ENCODE measurements at regions not wholly inside any gene's neighbourhood (a gene's known extent, or its start where the extent isn't known, plus 50 kb on each side); places are given as distances from the start of the nearest gene placed in this dataset.

- TF ChIP-seq POLR2AphosphoS5 (IDR thresholded peaks at IDR 0.05; ENCODE audit: low read depth, low read length) = no peak
- no peak for TF ChIP-seq POLR2A (IDR thresholded peaks at IDR 0.05; ENCODE audit: low read depth, low read length)
- TF ChIP-seq TAF1 (IDR thresholded peaks at IDR 0.05; ENCODE audit: low read depth, low read length) = no peak
These were observed 115.5 kb downstream of the TMCO5A start for GRCh38 chr15:38049891-38050290.

All from GM12891 (cell line).